SJCRH30 (cell line): ENCODE measurements at regions not wholly inside any gene's neighbourhood (a gene's known extent, or its start where the extent isn't known, plus 50 kb on each side); places are given as distances from the start of the nearest gene placed in this dataset.

Source experiments
- DNase-seq, 2 experiments: peaks; one replicate each; pipeline ENCODE4 v3.0.0-alpha.2; 2015 to 2020
- H3K27ac ChIP-seq: fragments of 250-450 bp; sonication (Bioruptor Pico); 2 replicates; pipeline ENCODE4 v1.5.1; 2020; ENCODE audit warnings: mild to moderate bottlenecking, moderate library complexity
- H3K27me3 ChIP-seq: fragments of 250-450 bp; sonication (Bioruptor Pico); 2 replicates; pipeline ENCODE4 v1.5.1; 2020; ENCODE audit warnings: mild to moderate bottlenecking, moderate library complexity
- H3K36me3 ChIP-seq: fragments of 250-450 bp; sonication (Bioruptor Pico); 2 replicates; pipeline ENCODE4 v1.5.1; 2020; ENCODE audit warnings: mild to moderate bottlenecking, moderate library complexity
- H3K4me1 ChIP-seq: fragments of 250-450 bp; sonication (Bioruptor Pico); 2 replicates; pipeline ENCODE4 v1.5.1; 2020; ENCODE audit warnings: mild to moderate bottlenecking, moderate library complexity
- H3K4me3 ChIP-seq: fragments of 250-450 bp; sonication (Bioruptor Pico); 2 replicates; pipeline ENCODE4 v1.5.1; 2020; ENCODE audit warnings: mild to moderate bottlenecking, moderate library complexity
- H3K9me3 ChIP-seq: fragments of 250-450 bp; sonication (Bioruptor Pico); replicated peaks from 2 replicates; pipeline ENCODE4 v1.5.1; 2020; ENCODE audit warnings: mild to moderate bottlenecking, moderate library complexity

- no peaks in the 10 kb centered on the region for H3K27me3 ChIP-seq
- no peak overlapping the region for H3K27ac ChIP-seq
- no peak for DNase-seq
- no peaks in the 10 kb centered on the region for H3K36me3 ChIP-seq
- H3K4me1 ChIP-seq, result no peaks in the 10 kb centered on the region
- no peaks in the 10 kb centered on the region for H3K9me3 ChIP-seq
- no peak overlapping the region for H3K4me3 ChIP-seq
Measured at GRCh38 chr10:2867788-2868299, 199.5 kb upstream of the PFKP start.

- no peaks in the 10 kb centered on the region for H3K27me3 ChIP-seq
- H3K4me1 ChIP-seq, result no peaks in the 10 kb centered on the region
- DNase-seq, result no peak
- H3K27ac ChIP-seq, result no peak overlapping the region
- no peak overlapping the region for H3K4me3 ChIP-seq
- no peaks in the 10 kb centered on the region for H3K9me3 ChIP-seq
- H3K36me3 ChIP-seq, result no peaks in the 10 kb centered on the region
Measured at GRCh38 chr10:2866569-2866968, 200.8 kb upstream of the PFKP start.

GRCh38 chr10:2861632-2862210, 205.6 kb upstream of the PFKP start:
- DNase-seq, result no peak
- Histone ChIP-seq H3K4me3 (no peak overlapping the region), H3K36me3 (no peaks in the 10 kb centered on the region)

GRCh38 chr10:2858452-2858851, 208.9 kb upstream of the PFKP start:
- Histone ChIP-seq H3K27ac (no peak overlapping the region), H3K27me3 (no peaks in the 10 kb centered on the region)
- no peak for DNase-seq

More at GRCh38 chr10:2861632-2862210, 205.6 kb upstream of the PFKP start:
- Histone ChIP-seq H3K27ac (no peak overlapping the region), H3K4me1 (no peaks in the 10 kb centered on the region), H3K27me3 (no peaks in the 10 kb centered on the region), H3K9me3 (no peaks in the 10 kb centered on the region)

DNA sequence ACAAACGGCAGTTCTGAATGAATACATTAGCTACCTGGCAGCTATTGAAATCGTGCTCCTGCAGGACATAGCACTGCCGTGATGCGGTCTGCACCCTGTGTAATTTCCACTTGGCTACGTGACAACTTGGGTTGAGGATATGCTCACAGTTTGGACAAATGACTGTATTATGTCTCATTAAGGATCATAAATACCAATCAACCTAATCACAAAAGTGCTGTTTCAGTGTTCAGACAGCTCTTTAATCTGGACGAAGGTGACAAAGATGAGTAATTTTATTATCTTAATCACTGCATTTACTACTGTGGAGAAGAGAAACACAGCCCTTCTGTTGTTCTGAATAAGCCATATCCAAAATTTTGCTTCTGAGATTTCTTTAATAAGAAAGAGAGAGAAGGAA, 210.8 kb upstream of the PFKP start:
- Histone ChIP-seq H3K4me3 (no peak overlapping the region), H3K9me3 (no peaks in the 10 kb centered on the region), H3K36me3 (no peaks in the 10 kb centered on the region), H3K27ac (no peak overlapping the region), H3K27me3 (no peaks in the 10 kb centered on the region), H3K4me1 (no peaks in the 10 kb centered on the region)
- no peak for DNase-seq

More at GRCh38 chr10:2858452-2858851, 208.9 kb upstream of the PFKP start:
- no peaks in the 10 kb centered on the region for H3K9me3 ChIP-seq
- no peak overlapping the region for H3K4me3 ChIP-seq
- no peaks in the 10 kb centered on the region for H3K36me3 ChIP-seq
- no peaks in the 10 kb centered on the region for H3K4me1 ChIP-seq

DNA sequence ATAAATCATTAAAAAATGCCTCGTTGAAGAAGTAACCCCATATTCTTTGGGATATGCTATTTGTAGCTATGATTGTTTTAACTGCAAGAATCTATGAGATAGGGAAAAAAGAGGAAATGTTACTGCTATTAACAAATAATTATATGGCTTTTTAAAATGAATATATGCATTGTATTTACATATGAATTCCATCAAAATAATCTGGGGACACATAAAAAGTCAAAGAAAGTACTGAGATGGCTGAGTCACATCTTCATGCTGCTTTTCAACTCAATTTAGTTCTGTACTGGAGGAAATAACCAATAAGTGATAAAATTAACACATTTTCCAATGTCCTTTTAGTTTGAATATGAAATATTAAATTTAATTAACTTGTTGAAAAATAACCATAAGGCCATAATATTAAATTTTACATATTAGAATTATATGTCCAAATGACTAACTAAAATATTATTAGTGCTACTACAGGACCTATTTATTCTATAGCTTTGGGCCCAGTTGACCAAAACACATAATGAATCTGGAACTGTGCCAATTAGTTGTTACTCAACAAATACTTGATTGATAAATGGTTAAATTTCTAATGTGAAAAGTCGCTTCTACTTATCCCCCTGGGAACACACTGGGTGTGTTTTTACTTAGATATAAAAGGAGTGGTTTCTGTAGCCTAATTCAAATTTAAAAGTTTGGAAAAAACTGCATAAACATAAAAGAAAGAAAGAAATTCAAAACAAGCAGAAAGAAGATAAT, 214.6 kb upstream of the PFKP start:
- H3K27ac ChIP-seq, result no peak overlapping the region
- no peaks in the 10 kb centered on the region for H3K9me3 ChIP-seq
- no peak for DNase-seq
- H3K4me3 ChIP-seq, result no peak overlapping the region
- H3K4me1 ChIP-seq, result no peaks in the 10 kb centered on the region
- no peaks in the 10 kb centered on the region for H3K36me3 ChIP-seq
- H3K27me3 ChIP-seq, result no peaks in the 10 kb centered on the region

- no peak overlapping the region for H3K27ac ChIP-seq
- no peaks in the 10 kb centered on the region for H3K27me3 ChIP-seq
- no peak for DNase-seq
- no peak overlapping the region for H3K4me3 ChIP-seq
- H3K36me3 ChIP-seq, result no peaks in the 10 kb centered on the region
- H3K9me3 ChIP-seq, result no peaks in the 10 kb centered on the region
- no peaks in the 10 kb centered on the region for H3K4me1 ChIP-seq
Measured at GRCh38 chr10:2851566-2851965, 215.8 kb upstream of the PFKP start.

DNA sequence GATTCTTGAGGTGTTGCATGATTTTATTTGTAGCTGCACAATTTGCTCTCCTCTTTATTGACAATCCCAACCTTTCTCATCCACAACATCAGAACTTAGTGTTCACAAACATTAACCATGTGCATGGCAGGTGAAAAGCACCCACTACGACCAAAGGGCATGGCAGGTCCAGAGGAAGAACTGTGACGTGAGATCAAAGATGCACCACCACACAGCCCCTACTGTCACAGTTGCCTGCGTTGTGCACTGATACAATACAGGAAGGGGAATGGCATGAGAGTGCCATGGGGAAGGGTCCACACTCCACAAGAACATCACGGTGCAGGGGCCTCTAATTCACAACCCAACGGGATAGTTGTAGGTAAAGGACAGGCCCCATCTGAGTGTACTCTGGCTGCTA, 217.1 kb upstream of the PFKP start:
- no peak overlapping the region for H3K27ac ChIP-seq
- H3K4me3 ChIP-seq, result no peak overlapping the region
- H3K27me3 ChIP-seq, result no peaks in the 10 kb centered on the region
- DNase-seq, result no peak
- no peaks in the 10 kb centered on the region for H3K4me1 ChIP-seq
- H3K9me3 ChIP-seq, result no peaks in the 10 kb centered on the region
- H3K36me3 ChIP-seq, result no peaks in the 10 kb centered on the region

DNA sequence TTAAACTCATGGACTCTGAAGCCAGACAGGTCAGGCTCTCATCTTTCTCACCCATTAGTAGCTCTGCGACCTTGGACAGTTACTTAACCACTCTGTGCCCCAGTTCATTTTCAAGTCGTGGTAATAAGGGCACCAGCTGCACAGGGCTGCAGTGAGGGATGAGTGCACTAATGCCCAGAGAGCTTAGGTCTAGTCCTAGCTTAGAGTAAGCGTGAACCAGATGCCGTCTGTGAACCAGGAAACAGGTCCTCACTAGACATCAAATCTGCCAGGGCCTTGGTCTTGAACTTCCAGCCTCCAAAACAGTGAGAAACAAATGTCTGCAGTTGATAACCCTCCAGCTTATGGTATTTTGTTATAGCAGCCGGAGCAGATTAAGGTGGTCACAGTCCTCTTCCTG, 222.4 kb upstream of the PFKP start:
- Histone ChIP-seq H3K4me1 (no peaks in the 10 kb centered on the region), H3K4me3 (no peak overlapping the region), H3K27me3 (no peaks in the 10 kb centered on the region), H3K27ac (no peak overlapping the region), H3K9me3 (no peaks in the 10 kb centered on the region), H3K36me3 (no peaks in the 10 kb centered on the region)
- DNase-seq, result no peak

- peak; percentile 4 to 42 for DNase-seq
- Histone ChIP-seq H3K27ac (no peak overlapping the region), H3K27me3 (no peaks in the 10 kb centered on the region), H3K36me3 (no peaks in the 10 kb centered on the region), H3K9me3 (no peaks in the 10 kb centered on the region), H3K4me3 (no peak overlapping the region), H3K4me1 (no peaks in the 10 kb centered on the region)
Measured at GRCh38 chr10:2839081-2839725, 228.1 kb upstream of the PFKP start.

- H3K27ac ChIP-seq, result no peak overlapping the region
- no peaks in the 10 kb centered on the region for H3K9me3 ChIP-seq
- H3K27me3 ChIP-seq, result no peaks in the 10 kb centered on the region
- H3K4me3 ChIP-seq, result no peak overlapping the region
- no peaks in the 10 kb centered on the region for H3K36me3 ChIP-seq
- no peaks in the 10 kb centered on the region for H3K4me1 ChIP-seq
- no peak for DNase-seq
Measured at GRCh38 chr10:2837674-2838073, 229.7 kb upstream of the PFKP start.

- no peaks in the 10 kb centered on the region for H3K36me3 ChIP-seq
- H3K4me3 ChIP-seq, result no peak overlapping the region
- H3K4me1 ChIP-seq, result no peaks in the 10 kb centered on the region
- H3K27me3 ChIP-seq, result no peaks in the 10 kb centered on the region
- no peak for DNase-seq
- no peak overlapping the region for H3K27ac ChIP-seq
- no peaks in the 10 kb centered on the region for H3K9me3 ChIP-seq
Measured at GRCh38 chr10:2836921-2837662, 230.3 kb upstream of the PFKP start.

DNA sequence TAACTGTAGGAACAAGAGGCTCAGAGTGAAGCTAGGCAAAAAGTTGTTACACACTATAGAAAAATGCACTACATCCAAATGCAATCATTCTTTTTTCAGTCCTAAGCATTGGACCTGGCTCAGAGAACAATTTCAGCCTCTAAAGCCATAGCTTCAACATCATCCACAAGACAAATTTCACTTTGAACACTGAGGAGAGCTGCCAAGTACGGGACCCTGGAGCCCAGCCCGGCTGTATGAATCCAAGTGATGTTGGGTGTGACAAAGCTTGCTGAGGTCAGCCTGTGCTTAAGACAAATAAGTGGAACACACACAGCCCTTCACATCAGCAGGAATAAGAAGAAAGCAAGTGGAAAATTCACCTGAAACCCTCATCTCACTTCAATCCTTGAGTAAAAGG, 233.1 kb upstream of the PFKP start:
- Histone ChIP-seq H3K27me3 (no peaks in the 10 kb centered on the region), H3K27ac (no peak overlapping the region), H3K36me3 (no peaks in the 10 kb centered on the region), H3K4me1 (no peaks in the 10 kb centered on the region), H3K9me3 (no peaks in the 10 kb centered on the region), H3K4me3 (no peak overlapping the region)
- no peak for DNase-seq

GRCh38 chr10:2831509-2831908, 235.8 kb upstream of the PFKP start:
- H3K36me3 ChIP-seq, result no peaks in the 10 kb centered on the region
- no peak overlapping the region for H3K27ac ChIP-seq
- H3K27me3 ChIP-seq, result no peaks in the 10 kb centered on the region
- no peaks in the 10 kb centered on the region for H3K9me3 ChIP-seq
- no peak for DNase-seq
- H3K4me1 ChIP-seq, result no peaks in the 10 kb centered on the region
- no peak overlapping the region for H3K4me3 ChIP-seq

DNA sequence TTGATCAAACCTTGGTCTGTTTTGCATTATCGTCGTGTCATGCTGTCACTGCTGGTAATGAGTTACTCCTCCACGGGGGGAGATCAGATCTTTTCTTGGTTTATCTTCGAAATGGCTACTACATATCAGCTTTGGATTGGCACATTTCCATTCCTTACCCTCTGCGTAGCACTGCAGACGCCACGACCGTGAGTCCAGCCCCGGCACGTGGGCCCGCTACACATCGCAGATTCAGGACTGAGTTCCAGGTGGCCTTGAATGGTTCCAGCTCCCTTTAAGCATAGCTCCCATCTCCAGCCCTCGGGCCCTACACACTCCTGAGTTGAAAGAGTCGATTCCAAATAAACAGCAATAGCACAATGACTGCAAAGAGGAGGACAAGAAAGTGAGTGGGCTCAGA, 238.6 kb upstream of the PFKP start:
- DNase-seq, result no peak
- Histone ChIP-seq H3K4me1 (no peaks in the 10 kb centered on the region), H3K9me3 (no peaks in the 10 kb centered on the region), H3K27ac (no peak overlapping the region), H3K4me3 (no peak overlapping the region), H3K36me3 (no peaks in the 10 kb centered on the region), H3K27me3 (no peaks in the 10 kb centered on the region)
